Stimulated activated CD4-positive, alpha-beta T cell treated with anti-CD3 and anti-CD28 coated beads, Interleukin-1b, Interleukin-23, amount 100 ng/mL, for 24 hours (primary cell): ENCODE measurements at regions not wholly inside any gene's neighbourhood (a gene's known extent, or its start where the extent isn't known, plus 50 kb on each side); places are given as distances from the start of the nearest gene placed in this dataset.
"Not testable (repeated sequence)": the region's sequence is repeated elsewhere in the genome, so short reads cannot be mapped to it uniquely, and the experiment has no call there.

Source experiments
- DNase-seq, 4 experiments: peaks; one replicate each; pipeline ENCODE4 v3.0.0-alpha.2; 2020; ENCODE audit warnings: low read depth in 4 of 4, low spot score in 1 of 4

DNA sequence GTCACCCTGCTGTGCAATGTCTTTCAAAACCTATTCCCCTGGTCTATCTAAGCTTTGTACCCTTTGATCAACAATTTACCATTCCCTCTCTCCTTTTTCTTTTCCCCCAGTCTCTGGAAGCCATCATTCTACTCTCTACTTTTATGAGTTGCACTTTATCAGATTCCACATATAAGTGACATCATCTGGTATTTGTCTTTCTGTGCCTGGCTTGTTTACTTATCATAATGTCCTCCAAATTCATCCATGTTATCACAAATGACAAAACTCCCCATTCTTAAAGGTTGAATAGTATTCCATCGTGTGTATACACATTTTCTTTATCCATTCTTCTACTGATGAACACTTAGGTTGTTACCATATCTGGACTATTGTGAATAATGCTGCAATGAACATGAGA, 344.2 kb upstream of the CCNH start:
- no peak for DNase-seq

GRCh38 chr5:87755360-87755759, 342.6 kb upstream of the CCNH start:
- DNase-seq: no peak

- no peak for DNase-seq
Observed at GRCh38 chr5:87754009-87754757, 341.5 kb upstream of the CCNH start.

DNA sequence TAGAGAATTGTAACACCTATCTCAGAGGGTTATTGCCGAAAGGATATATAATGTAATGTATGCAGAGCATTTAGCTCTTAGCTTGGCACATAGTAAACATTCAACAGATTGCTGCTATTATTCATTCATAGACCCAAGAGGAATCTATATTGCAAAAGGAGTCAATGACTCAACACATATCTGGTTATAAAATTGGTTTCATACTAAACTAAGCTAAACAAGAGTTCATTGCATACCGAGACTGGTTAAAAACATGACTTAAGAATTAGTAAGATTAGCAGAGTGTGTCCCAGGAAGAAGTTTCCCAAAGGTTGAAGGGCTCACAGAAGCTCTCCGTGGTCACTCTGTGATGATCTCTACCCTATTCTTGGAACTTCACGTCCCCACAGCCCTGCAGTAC, 339.6 kb upstream of the CCNH start:
- DNase-seq: no peak

- DNase-seq: no peak
Observed at GRCh38 chr5:87751824-87752223, 339.1 kb upstream of the CCNH start.

GRCh38 chr5:87746891-87747377, 334.2 kb upstream of the CCNH start:
- no peak for DNase-seq

GRCh38 chr5:87746341-87746740, 333.6 kb upstream of the CCNH start:
- no peak for DNase-seq

DNA sequence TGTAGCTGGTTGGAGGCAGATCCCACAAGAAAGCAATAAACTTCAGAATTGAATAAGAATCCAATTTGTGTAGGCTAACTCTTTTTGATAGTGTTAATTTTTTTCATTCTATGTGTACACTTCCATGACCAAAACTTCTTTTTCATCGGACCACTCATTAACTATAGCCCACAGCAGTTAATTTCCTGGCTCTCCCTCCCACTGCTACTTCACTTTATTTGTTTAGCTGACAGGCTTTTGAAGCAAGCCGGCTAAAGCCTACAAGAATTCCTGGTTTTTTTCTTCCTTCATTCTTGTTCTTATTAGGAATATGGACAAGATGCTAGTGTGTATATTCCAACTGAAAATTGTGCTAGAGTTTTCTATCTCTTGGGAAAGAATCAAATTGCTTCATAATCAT, 329.2 kb upstream of the CCNH start:
- DNase-seq: no peak

DNA sequence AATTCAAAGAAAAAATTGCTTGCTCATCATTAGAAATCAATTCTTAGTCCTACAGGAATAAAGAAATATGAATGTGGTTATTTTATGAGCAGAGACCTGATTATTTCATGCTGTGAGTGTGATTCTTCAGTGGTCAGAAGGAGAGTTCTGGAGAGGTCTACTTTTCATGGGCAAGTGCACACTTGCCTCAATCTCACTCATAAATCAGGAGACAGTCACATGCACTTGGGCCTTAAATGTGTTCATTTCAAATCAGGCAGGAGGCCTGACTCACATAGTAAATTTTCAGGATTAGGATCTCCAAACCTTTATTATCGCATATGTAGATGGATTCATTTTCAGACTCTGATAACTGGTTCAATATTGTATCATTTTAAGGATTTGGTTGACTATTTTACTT, 323.2 kb upstream of the CCNH start:
- DNase-seq: no peak

GRCh38 chr5:87733897-87734296, 321.2 kb upstream of the CCNH start:
- DNase-seq: no peak

DNA sequence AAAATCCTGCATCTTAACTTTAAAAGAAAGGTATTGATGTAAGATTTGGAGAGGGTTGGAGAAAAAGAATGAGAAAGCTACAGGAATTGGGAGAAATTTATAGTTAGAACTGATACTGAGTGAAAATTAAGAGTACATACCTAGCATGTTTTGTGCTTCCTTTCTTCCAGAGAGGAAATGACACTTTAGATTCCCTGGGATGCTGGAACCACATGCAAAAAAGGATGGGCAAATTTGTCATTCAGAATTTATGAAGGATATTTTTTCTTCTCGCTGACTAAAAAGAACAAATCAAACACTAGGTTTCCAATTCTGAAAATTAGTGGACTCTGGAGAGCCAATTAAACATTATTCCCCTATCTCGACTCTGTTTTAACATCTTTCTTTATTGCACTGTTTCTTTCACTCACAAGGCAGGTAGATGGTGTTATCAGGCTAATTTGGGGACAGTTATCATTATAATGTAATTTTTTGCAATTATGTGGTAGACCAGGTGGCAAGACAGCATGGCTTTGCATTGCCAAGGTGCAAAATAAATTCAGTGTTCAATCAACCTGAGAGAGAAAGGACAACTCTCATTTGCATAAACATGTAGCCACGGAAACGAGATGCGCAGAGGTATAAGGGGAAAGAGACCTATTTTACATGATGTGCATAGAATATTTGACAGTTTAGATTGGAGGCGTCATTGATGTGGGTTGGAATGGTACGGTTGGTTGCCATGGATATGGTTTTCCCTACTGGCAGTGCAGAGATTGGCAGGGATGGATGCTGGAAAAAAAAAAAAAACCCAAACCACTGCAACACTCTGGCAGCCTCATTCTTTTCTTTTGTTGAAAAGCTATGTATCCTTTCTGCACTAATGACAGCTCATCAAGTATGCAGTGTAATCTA, 320.4 kb upstream of the CCNH start:
- no peak for DNase-seq

- DNase-seq: no peak
Observed at GRCh38 chr5:87729781-87730180, 317.1 kb upstream of the CCNH start.

- DNase-seq: no peak
Observed at GRCh38 chr5:87722286-87722685, 309.6 kb upstream of the CCNH start.

- not testable (repeated sequence) for DNase-seq
Observed at GRCh38 chr5:87718224-87718925, 305.6 kb upstream of the CCNH start.

DNA sequence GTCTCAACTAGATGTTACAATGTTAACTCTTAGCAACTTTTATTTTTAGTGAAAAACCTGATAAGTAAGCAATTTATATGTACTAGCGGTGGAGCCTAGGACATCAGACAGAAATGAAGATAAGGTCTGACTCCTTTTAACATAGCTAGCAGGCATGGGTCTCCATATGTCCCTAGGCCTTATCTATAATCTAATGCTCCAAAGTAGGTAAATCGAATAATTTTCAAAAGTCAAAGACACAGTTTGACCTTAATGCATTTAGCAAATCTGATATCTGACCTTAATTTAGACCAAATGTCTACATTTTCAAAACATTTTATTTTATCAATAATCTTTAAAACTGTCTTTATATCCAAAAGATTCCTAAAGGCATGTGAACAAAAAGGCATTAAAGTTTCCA, 305.0 kb upstream of the CCNH start:
- DNase-seq: no peak

- DNase-seq: no peak
Observed at GRCh38 chr5:87705876-87706275, 293.1 kb upstream of the CCNH start.

DNA sequence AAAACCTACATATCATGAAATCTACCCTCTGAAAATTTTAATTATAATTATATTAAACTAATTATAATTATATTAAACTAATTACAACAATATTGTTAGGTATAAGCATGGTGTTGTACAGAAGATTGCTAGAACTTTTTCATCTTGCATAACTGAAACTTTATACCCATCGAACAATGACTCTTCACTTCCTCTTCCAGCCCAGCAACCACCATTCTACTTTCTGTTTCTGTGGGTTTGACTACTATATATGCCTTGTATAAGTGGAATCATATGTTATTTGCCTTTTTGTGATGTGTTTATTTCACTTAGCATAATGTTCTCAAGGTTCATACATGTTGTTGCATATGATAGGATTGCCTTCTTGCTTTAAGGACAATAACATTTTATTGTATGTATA, 274.2 kb upstream of the CCNH start:
- DNase-seq: no peak

- DNase-seq: no peak
Observed at GRCh38 chr5:87686018-87686417, 273.3 kb upstream of the CCNH start.

DNA sequence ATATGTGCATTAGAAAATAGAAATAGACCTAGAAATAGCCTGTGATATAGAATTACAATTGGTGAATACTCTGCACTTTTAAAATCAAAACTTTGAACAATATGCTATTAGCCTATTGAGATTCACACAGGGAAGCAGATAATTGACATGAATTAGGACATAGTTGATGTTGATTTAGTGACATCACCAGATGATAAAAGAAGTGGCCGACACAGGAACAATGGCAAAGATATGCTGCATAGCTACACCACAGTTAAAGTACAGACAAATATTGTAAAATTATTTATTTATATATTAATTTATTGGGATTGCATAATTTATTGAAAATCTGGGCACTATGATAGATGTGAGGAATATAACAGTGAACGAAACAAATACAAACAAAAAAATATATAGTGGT, 261.5 kb upstream of the CCNH start:
- no peak for DNase-seq

- DNase-seq: no peak
Observed at GRCh38 chr5:87671146-87671545, 258.4 kb upstream of the CCNH start.

DNA sequence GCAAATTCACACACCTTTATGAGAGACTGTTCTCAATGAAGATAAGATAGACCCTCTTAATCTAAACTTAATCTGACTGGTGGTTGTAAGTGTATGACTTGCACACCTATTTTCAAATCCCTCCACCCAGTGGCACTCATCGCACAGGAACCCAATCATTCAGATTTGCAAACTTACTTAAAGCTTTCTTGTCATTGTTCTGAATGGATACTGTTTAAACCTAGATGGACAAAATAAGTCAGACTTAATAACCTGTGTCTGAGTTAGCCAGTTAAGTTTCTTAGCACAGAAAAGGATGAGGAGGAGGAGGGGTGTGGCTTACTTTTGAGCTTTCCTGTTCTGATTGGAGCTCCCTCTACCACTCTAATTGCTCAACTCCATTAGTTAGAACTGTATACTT, 252.4 kb upstream of the CCNH start:
- DNase-seq: no peak
